Mesendoderm (in vitro differentiated cells): ENCODE measurements at regions not wholly inside any gene's neighbourhood (a gene's known extent, or its start where the extent isn't known, plus 50 kb on each side); places are given as distances from the start of the nearest gene placed in this dataset.

Experiments
- DNase-seq: peaks from one replicate; pipeline ENCODE4 v3.0.0; 2013
- H2AK5ac ChIP-seq: 2 replicates; pipeline ENCODE4 v1.6.1; 2013; ENCODE audit warnings: low read length, inconsistent platforms
- H2BK120ac ChIP-seq: 2 replicates; pipeline ENCODE4 v1.6.1; 2013; ENCODE audit warnings: low read depth, mild to moderate bottlenecking, low read length, moderate library complexity, mixed read lengths
- H2BK15ac ChIP-seq: replicated peaks from 2 replicates; pipeline ENCODE4 v1.6.1; 2013; ENCODE audit warnings: low read depth, mild to moderate bottlenecking, moderate library complexity
- H2BK5ac ChIP-seq: 2 replicates; pipeline ENCODE4 v1.6.1; 2013; ENCODE audit warnings: low read length, inconsistent platforms
- H3K18ac ChIP-seq: 2 replicates; pipeline ENCODE4 v1.6.1; 2013; ENCODE audit warnings: mild to moderate bottlenecking, low read length, mixed read lengths
- H3K23ac ChIP-seq: one replicate; pipeline ENCODE4 v1.6.1; 2013; ENCODE audit warnings: low read length
- H3K27ac ChIP-seq: 2 replicates; pipeline ENCODE4 v1.5.1; 2013; ENCODE audit warnings: low read depth, mild to moderate bottlenecking, inconsistent platforms, low read length, moderate library complexity
- H3K27me3 ChIP-seq: 2 replicates; pipeline ENCODE4 v1.6.1; 2013; ENCODE audit warnings: low read length, control low read depth, mild to moderate bottlenecking, inconsistent platforms; ENCODE audit not compliant: insufficient read depth, poor library complexity
- H3K36me3 ChIP-seq: 2 replicates; pipeline ENCODE4 v1.6.1; 2013; ENCODE audit warnings: low read length, inconsistent platforms; ENCODE audit not compliant: control insufficient read depth, insufficient read depth
- H3K4ac ChIP-seq: one replicate; pipeline ENCODE4 v1.6.1; 2013; ENCODE audit warnings: low read depth, mild to moderate bottlenecking, low read length, moderate library complexity
- H3K4me1 ChIP-seq: 2 replicates; pipeline ENCODE4 v1.6.1; 2013; ENCODE audit warnings: low read depth, low read length, inconsistent platforms; ENCODE audit not compliant: control insufficient read depth
- H3K4me2 ChIP-seq: 2 replicates; pipeline ENCODE4 v1.6.1; 2013; ENCODE audit warnings: low read length
- H3K4me3 ChIP-seq: 2 replicates; pipeline ENCODE4 v1.5.1; 2013; ENCODE audit warnings: mild to moderate bottlenecking, low read length
- H3K56ac ChIP-seq: one replicate; pipeline ENCODE4 v1.6.1; 2013; ENCODE audit warnings: low read length
- H3K79me1 ChIP-seq: 2 replicates; pipeline ENCODE4 v1.6.1; 2013; ENCODE audit warnings: low read length, inconsistent platforms
- H3K79me2 ChIP-seq: 2 replicates; pipeline ENCODE4 v1.6.1; 2013; ENCODE audit warnings: mild to moderate bottlenecking, low read length; ENCODE audit not compliant: control insufficient read depth, insufficient read depth
- H3K9ac ChIP-seq: 2 replicates; pipeline ENCODE4 v1.6.1; 2013; ENCODE audit warnings: low read length, inconsistent platforms
- H4K5ac ChIP-seq: one replicate; pipeline ENCODE4 v1.6.1; 2013; ENCODE audit warnings: low read length
- H4K8ac ChIP-seq: one replicate; pipeline ENCODE4 v1.6.1; 2013; ENCODE audit warnings: low read depth, mild to moderate bottlenecking, control low read depth, low read length, moderate library complexity
- WGBS: extraction: QIAGEN DNeasy Blood & Tissue Kit; methylation state at CpG from one replicate; pipeline ENCODE4 v1.1.7; 2013; ENCODE audit warnings: low lambda C conversion rate, missing lambda C conversion rate; ENCODE audit not compliant: insufficient coverage; ENCODE audit errors: extremely low coverage; 5-methylcytosine and 5-hydroxymethylcytosine counted together

DNA sequence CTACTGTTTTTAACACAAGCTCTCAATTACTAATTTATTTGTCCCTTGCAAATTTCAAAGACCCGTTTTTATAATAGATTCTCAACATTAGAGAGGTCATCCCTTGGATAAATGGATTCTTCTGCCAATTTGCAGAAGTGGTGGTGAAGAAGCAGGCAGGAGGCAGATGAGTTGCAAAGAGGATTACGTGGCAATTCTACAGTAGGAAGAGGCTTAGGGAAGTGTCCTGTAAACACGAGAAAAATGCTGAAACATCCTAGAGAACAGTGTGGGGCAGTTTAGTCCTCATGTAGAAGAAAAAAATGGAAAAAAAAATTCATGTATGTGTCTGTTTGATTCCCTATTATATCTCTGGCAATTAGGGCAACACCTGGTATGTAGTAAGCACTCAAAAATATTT is 87.6 kb downstream of the BMP2 start:
- H3K36me3 ChIP-seq: no peaks in the 10 kb centered on the region
- H3K4me2 ChIP-seq: no peak overlapping the region
- no peak overlapping the region for H3K4ac ChIP-seq
- H3K18ac ChIP-seq: no peak overlapping the region
- no peaks in the 10 kb centered on the region for H3K27me3 ChIP-seq
- no peak overlapping the region for H3K4me3 ChIP-seq
- no peak overlapping the region for H3K27ac ChIP-seq
- H2BK5ac ChIP-seq: no peak overlapping the region
- peak; percentile 44 for DNase-seq
- H3K9ac ChIP-seq: no peak overlapping the region
- H2BK15ac ChIP-seq: no peak overlapping the region
- no peak overlapping the region for H2AK5ac ChIP-seq
- no peaks in the 10 kb centered on the region for H3K79me1 ChIP-seq
- H3K23ac ChIP-seq: no peak overlapping the region
- no peak overlapping the region for H4K5ac ChIP-seq
- H4K8ac ChIP-seq: no peak overlapping the region
- H3K79me2 ChIP-seq: no peaks in the 10 kb centered on the region
- WGBS: no CpG with 5 or more reads among the region's 3 CpGs
- H3K4me1 ChIP-seq: peaks cover 2% of the 10 kb centered on the region
- H2BK120ac ChIP-seq: peak overlapping the region; percentile 80
- H3K56ac ChIP-seq: no peak overlapping the region

DNA sequence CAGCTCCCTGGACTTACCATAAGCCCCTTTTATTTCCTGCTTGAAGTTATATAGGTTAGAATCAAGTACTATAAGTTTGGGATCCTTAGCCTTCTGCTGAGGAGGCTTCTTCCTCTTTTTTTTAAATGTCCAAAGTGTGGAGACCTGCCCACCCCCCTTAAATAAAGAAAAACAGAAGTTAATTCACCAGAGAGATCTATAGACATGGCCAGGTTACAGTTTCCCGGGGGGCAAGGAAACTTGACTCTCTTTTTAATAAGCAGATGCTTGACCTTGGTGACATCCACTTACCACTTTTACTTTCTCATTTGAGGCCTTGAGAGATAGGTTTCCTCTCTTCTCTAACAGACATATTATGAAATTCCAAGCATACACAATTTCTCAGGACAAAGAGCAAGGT is 88.3 kb downstream of the BMP2 start:
- no peak overlapping the region for H2BK5ac ChIP-seq
- H3K4me1 ChIP-seq: peaks cover 1% of the 10 kb centered on the region
- no peak for DNase-seq
- no peak overlapping the region for H2AK5ac ChIP-seq
- no peak overlapping the region for H3K4me3 ChIP-seq
- WGBS: no CpG with 5 or more reads among the region's 1 CpG
- no peaks in the 10 kb centered on the region for H3K27me3 ChIP-seq
- H3K23ac ChIP-seq: no peak overlapping the region
- no peak overlapping the region for H3K18ac ChIP-seq
- no peak overlapping the region for H3K9ac ChIP-seq
- no peak overlapping the region for H4K8ac ChIP-seq
- H4K5ac ChIP-seq: no peak overlapping the region
- no peak overlapping the region for H3K56ac ChIP-seq
- H3K4ac ChIP-seq: no peak overlapping the region
- no peak overlapping the region for H3K27ac ChIP-seq
- no peaks in the 10 kb centered on the region for H3K36me3 ChIP-seq
- no peaks in the 10 kb centered on the region for H3K79me1 ChIP-seq
- H2BK120ac ChIP-seq: peak overlapping the region; percentile 21
- H2BK15ac ChIP-seq: no peak overlapping the region
- H3K79me2 ChIP-seq: no peaks in the 10 kb centered on the region
- H3K4me2 ChIP-seq: no peak overlapping the region

DNA sequence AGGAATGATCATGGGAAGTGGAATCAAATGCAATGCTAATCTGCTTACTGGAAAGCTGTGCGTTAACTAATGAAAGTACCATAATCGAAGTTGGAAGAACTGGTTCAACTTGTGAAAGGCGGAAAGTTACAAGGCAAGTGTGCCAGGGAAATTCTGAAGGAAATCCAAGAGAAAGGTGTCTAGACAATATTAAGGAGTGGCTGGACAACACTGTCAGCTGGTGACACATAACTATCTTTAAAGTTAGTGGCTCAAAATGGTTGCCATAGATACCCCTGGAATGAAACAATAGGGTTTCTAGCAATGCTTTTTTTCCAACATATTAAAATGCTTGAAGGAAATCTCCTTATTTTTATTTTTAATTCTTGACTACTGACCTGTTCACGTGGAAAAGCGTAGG is 90.4 kb downstream of the BMP2 start:
- no peaks in the 10 kb centered on the region for H3K27me3 ChIP-seq
- no peak overlapping the region for H3K4ac ChIP-seq
- H2BK120ac ChIP-seq: no peak overlapping the region
- no peak overlapping the region for H3K18ac ChIP-seq
- WGBS: no CpG with 5 or more reads among the region's 5 CpGs
- no peaks in the 10 kb centered on the region for H3K4me1 ChIP-seq
- H2AK5ac ChIP-seq: no peak overlapping the region
- no peak overlapping the region for H4K8ac ChIP-seq
- H3K79me2 ChIP-seq: no peaks in the 10 kb centered on the region
- H3K36me3 ChIP-seq: no peaks in the 10 kb centered on the region
- H3K4me2 ChIP-seq: no peak overlapping the region
- no peak overlapping the region for H3K4me3 ChIP-seq
- no peak overlapping the region for H3K56ac ChIP-seq
- H2BK5ac ChIP-seq: no peak overlapping the region
- DNase-seq: no peak
- no peak overlapping the region for H4K5ac ChIP-seq
- H3K9ac ChIP-seq: no peak overlapping the region
- H2BK15ac ChIP-seq: no peak overlapping the region
- H3K23ac ChIP-seq: no peak overlapping the region
- H3K27ac ChIP-seq: no peak overlapping the region
- no peaks in the 10 kb centered on the region for H3K79me1 ChIP-seq

DNA sequence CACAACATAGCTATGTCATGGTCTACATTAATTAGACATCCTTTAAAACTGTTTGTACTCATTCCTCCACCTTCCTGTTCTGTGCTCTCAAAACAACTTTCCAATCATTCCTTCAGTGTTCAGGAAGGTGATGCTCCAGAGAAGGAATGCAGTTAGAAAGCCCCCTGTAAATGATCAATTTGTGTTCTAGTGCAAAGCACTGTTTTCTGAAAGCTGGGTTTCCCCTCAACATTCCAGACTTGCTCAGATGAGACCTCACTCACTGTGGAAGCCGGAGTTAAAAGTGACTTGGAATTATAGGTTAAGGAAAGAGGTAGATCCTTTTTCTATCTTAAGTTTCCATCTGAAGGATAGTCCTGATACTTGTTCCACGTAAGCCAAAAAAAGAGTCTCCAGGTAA is 95.9 kb downstream of the BMP2 start:
- Histone ChIP-seq H3K79me2 (no peaks in the 10 kb centered on the region), H4K8ac (no peak overlapping the region), H3K27me3 (no peaks in the 10 kb centered on the region), H2BK15ac (no peak overlapping the region), H3K27ac (no peak overlapping the region), H3K56ac (no peak overlapping the region), H2BK120ac (no peak overlapping the region), H3K4me2 (no peak overlapping the region), H2BK5ac (no peak overlapping the region), H3K79me1 (no peaks in the 10 kb centered on the region), H3K4me3 (no peak overlapping the region), H3K9ac (no peak overlapping the region), H3K4me1 (no peaks in the 10 kb centered on the region), H4K5ac (no peak overlapping the region), H3K23ac (no peak overlapping the region), H2AK5ac (no peak overlapping the region), H3K18ac (no peak overlapping the region), H3K36me3 (no peaks in the 10 kb centered on the region), H3K4ac (no peak overlapping the region)
- no CpG with 5 or more reads among the region's 2 CpGs for WGBS
- no peak for DNase-seq

DNA sequence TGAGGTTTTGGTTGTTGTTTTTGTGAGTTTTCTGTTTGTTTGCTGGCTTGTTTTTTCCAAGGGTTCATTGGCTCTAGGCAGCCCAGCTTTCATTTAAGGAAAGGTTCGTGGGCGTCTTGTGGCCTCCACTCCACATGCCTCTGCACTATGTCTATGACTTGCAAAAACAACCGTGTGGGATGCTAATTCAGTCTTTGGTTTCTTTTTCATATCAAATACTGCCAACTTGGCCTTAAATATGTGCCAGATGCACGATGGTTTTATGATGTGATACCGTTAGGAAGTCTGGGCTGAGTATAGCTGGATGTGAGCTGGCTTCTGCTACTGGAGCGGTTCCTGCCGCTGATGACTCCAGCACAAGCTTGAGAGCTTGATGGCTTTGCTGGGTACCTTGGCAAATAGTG is 96.3 kb downstream of the BMP2 start:
- Histone ChIP-seq H3K4ac (no peak overlapping the region), H3K27me3 (no peaks in the 10 kb centered on the region), H3K79me2 (no peaks in the 10 kb centered on the region), H2BK120ac (no peak overlapping the region), H3K9ac (no peak overlapping the region), H2BK15ac (no peak overlapping the region), H3K4me2 (no peak overlapping the region), H3K27ac (no peak overlapping the region), H3K4me3 (no peak overlapping the region), H3K4me1 (no peaks in the 10 kb centered on the region), H3K36me3 (no peaks in the 10 kb centered on the region), H3K79me1 (no peaks in the 10 kb centered on the region), H4K8ac (no peak overlapping the region), H3K56ac (no peak overlapping the region), H2BK5ac (no peak overlapping the region), H3K18ac (no peak overlapping the region), H3K23ac (no peak overlapping the region), H4K5ac (no peak overlapping the region), H2AK5ac (no peak overlapping the region)
- no peak for DNase-seq
- no CpG with 5 or more reads among the region's 7 CpGs for WGBS

DNA sequence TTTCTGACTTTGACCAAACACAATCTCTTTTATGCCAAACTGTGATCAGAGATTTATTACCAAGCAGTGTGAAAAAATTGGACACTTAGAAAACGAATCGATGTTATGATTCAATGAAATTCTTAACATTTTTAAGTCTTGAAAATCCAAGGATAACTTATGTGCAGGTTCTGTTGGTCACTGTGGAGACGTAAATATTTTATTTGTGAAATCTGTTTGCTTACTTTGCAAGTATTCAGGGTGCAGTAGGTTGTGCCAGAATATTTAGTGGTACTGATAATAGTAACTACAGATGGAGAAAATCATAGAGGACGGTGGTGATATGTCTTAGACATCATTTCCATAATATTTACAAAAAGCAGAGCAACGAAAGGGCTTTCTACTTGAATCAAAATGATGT is 97.3 kb downstream of the BMP2 start:
- no peaks in the 10 kb centered on the region for H3K79me1 ChIP-seq
- no peak overlapping the region for H3K18ac ChIP-seq
- no peak for DNase-seq
- no peak overlapping the region for H3K27ac ChIP-seq
- no peaks in the 10 kb centered on the region for H3K4me1 ChIP-seq
- WGBS: no CpG with 5 or more reads among the region's 5 CpGs
- H3K23ac ChIP-seq: no peak overlapping the region
- no peak overlapping the region for H3K4ac ChIP-seq
- no peak overlapping the region for H3K4me3 ChIP-seq
- H4K5ac ChIP-seq: no peak overlapping the region
- no peak overlapping the region for H3K56ac ChIP-seq
- no peaks in the 10 kb centered on the region for H3K79me2 ChIP-seq
- no peaks in the 10 kb centered on the region for H3K27me3 ChIP-seq
- H2BK15ac ChIP-seq: no peak overlapping the region
- no peak overlapping the region for H3K4me2 ChIP-seq
- H4K8ac ChIP-seq: no peak overlapping the region
- H2BK120ac ChIP-seq: no peak overlapping the region
- no peak overlapping the region for H2BK5ac ChIP-seq
- no peak overlapping the region for H2AK5ac ChIP-seq
- H3K9ac ChIP-seq: no peak overlapping the region
- H3K36me3 ChIP-seq: no peaks in the 10 kb centered on the region
